ENCODE measurements at regions not wholly inside any gene's neighbourhood (a gene's known extent, or its start where the extent isn't known, plus 50 kb on each side); places are given as distances from the start of the nearest gene placed in this dataset.

- Histone ChIP-seq H2AK5ac (ENCODE audit: low read depth, low read length) (no peak overlapping the region), H4K20me1 (ENCODE audit: insufficient read depth, low read length) (no peaks in the 10 kb centered on the region), H3K9me1 (ENCODE audit: insufficient read depth, low read length) (no peaks in the 10 kb centered on the region), H3K23ac (ENCODE audit: low read depth, low read length) (no peak overlapping the region), H2AK9ac (replicated peaks; ENCODE audit: low read depth, low read length, poor library complexity) (no peak overlapping the region), H3K56ac (ENCODE audit: extremely low read depth, insufficient read depth, low read length) (no peak overlapping the region), H4K5ac (ENCODE audit: low read depth, low read length) (no peak overlapping the region), H3K18ac (ENCODE audit: low read depth, low read length) (no peak overlapping the region), H2BK120ac (ENCODE audit: low read depth, low read length) (no peak overlapping the region), H4K8ac (ENCODE audit: low read depth in 2 of 2, low read length in 2 of 2) (no peak overlapping the region), H3K27me3 (ENCODE audit: control insufficient read depth, insufficient read depth, low read length) (peaks cover 9% of the 10 kb centered on the region; the same call in 1 of the 2 replicates), H3K79me1 (ENCODE audit: low read depth in 1 of 2, low read length in 2 of 2) (no peaks in the 10 kb centered on the region), H2BK20ac (ENCODE audit: low read depth, low read length) (no peak overlapping the region), H2BK5ac (ENCODE audit: low read depth, low read length, poor library complexity, severe bottlenecking) (no peak overlapping the region), H3K9ac (ENCODE audit: low read depth, low read length) (no peak overlapping the region), H3K9me3 (ENCODE audit: control insufficient read depth, insufficient read depth, low read length) (no peaks in the 10 kb centered on the region), H3K36me3 (ENCODE audit: control insufficient read depth, insufficient read depth, low read length) (no peaks in the 10 kb centered on the region), H3K4me2 (ENCODE audit: low read depth, low read length) (no peak overlapping the region), H3K27ac (ENCODE audit: insufficient read depth, low read length) (no peak overlapping the region), H3K4ac (ENCODE audit: low read depth, low read length) (no peak overlapping the region), H4K91ac (ENCODE audit: insufficient read depth, low read depth, low read length) (no peak overlapping the region), H3K4me3 (ENCODE audit: insufficient read depth, low read depth, low read length) (no peak overlapping the region), H2AFZ (replicated peaks; ENCODE audit: low read length, poor library complexity) (no peak overlapping the region), H3K14ac (replicated peaks; ENCODE audit: low read depth, low read length) (no peak overlapping the region), H3K4me1 (ENCODE audit: control insufficient read depth, insufficient read depth, low read length) (no peaks in the 10 kb centered on the region), H2BK15ac (ENCODE audit: low read depth, low read length) (no peak overlapping the region)
- 60% methylated on average over 1 of the region's 8 CpGs; no CpG with 5 or more reads in 1 of the 2 experiments for WGBS, 2 experiments (ENCODE audit: extremely low coverage in 2 of 2, insufficient read length in 1 of 2)
- POLR2A ChIA-PET (ENCODE audit: unreplicated experiment) = no interaction called here
- no TSS peak for BruUV-seq (replicated peaks)
- dilution Hi-C loops (cut with HindIII; ENCODE audit: low sequenced_read_pairs, unreplicated experiment) (no loop called here), in situ Hi-C loops (cut with MboI; ENCODE audit: low sequenced_read_pairs) (no loop called here), intact Hi-C loops (cut with micrococcal nuclease) (no loop called here)
- TF ChIP-seq FOS (IDR thresholded peaks at IDR 0.05; ENCODE audit: low read depth, low read length) = no peak
- TF ChIP-seq NFE2L2 (IDR thresholded peaks at IDR 0.05; ENCODE audit: low read depth, low read length) = no peak
- no peak for TF ChIP-seq RFX5 (IDR thresholded peaks at IDR 0.05; ENCODE audit: low read depth, low read length)
- TF ChIP-seq SMC3 (IDR thresholded peaks at IDR 0.05; ENCODE audit: low read depth, low read length) = no peak
- TF ChIP-seq MXI1 (IDR thresholded peaks at IDR 0.05; ENCODE audit: borderline replicate concordance, low read depth, low read length) = no peak
- no peak for TF ChIP-seq CEBPB (IDR thresholded peaks at IDR 0.05; ENCODE audit: low read depth, low read length)
- ATAC-seq (ENCODE audit: low read depth) (no peak), DNase-seq (no peak)
- CTCF ChIA-PET = no interaction called here
Measured at GRCh38 chr20:24787621-24788020, 161.4 kb upstream of the CST7 start.
